ENCODE measurements at regions not wholly inside any gene's neighbourhood (a gene's known extent, or its start where the extent isn't known, plus 50 kb on each side); places are given as distances from the start of the nearest gene placed in this dataset.

GRCh38 chr12:107331912-107332311, 238.6 kb upstream of the CRY1 start:
- Histone ChIP-seq H3K36me3 (replicated peaks in 1 of 2; ENCODE audit: insufficient read depth in 1 of 2, low read depth in 2 of 2) (no peaks in the 10 kb centered on the region), H3K4me3 (no peak overlapping the region), H3K9me3 (no peaks in the 10 kb centered on the region), H3K27me3 (no peaks in the 10 kb centered on the region), H3K4me1 (no peaks in the 10 kb centered on the region), H3K27ac (no peak overlapping the region)
- ATAC-seq (no peak), DNase-seq (no peak)
- WGBS, 2 donors, result 50 to 52% methylated on average over 7 to 11 of the region's 11 CpGs
- intact Hi-C loops (cut with DNase I), result no loop called here
- TF ChIP-seq CTCF (IDR thresholded peaks at IDR 0.05) (no peak), POLR2A (IDR thresholded peaks at IDR 0.05) (no peak)

- no peaks in the 10 kb centered on the region for H3K4me1 ChIP-seq
- H3K9me3 ChIP-seq, result no peaks in the 10 kb centered on the region
- H3K36me3 ChIP-seq (replicated peaks in 1 of 2; ENCODE audit: insufficient read depth in 1 of 2, low read depth in 2 of 2), result no peaks in the 10 kb centered on the region
- DNase-seq, result no peak
- ATAC-seq, result no peak
- WGBS, 2 donors, result 72 to 77% methylated on average over 3 to 4 of the region's 4 CpGs
- H3K27me3 ChIP-seq, result no peaks in the 10 kb centered on the region
- H3K27ac ChIP-seq, result no peak overlapping the region
- H3K4me3 ChIP-seq, result no peak overlapping the region
- TF ChIP-seq POLR2A (IDR thresholded peaks at IDR 0.05), result no peak
- TF ChIP-seq CTCF (IDR thresholded peaks at IDR 0.05), result no peak
- intact Hi-C loops (cut with DNase I), result no loop called here
Observed at GRCh38 chr12:107332743-107333142, 239.4 kb upstream of the CRY1 start.

- no peak for ATAC-seq
- Histone ChIP-seq H3K36me3 (replicated peaks in 1 of 2; ENCODE audit: insufficient read depth in 1 of 2, low read depth in 2 of 2) (no peaks in the 10 kb centered on the region), H3K9me3 (no peaks in the 10 kb centered on the region), H3K4me3 (no peak overlapping the region), H3K27me3 (no peaks in the 10 kb centered on the region), H3K4me1 (no peaks in the 10 kb centered on the region), H3K27ac (no peak overlapping the region)
- intact Hi-C loops (cut with DNase I), result no loop called here
- no peak for DNase-seq
- TF ChIP-seq POLR2A (IDR thresholded peaks at IDR 0.05), result no peak
- no peak for TF ChIP-seq CTCF (IDR thresholded peaks at IDR 0.05)
- WGBS, 2 donors, result 68 to 69% methylated on average over 10 of the region's 10 CpGs
Observed at GRCh38 chr12:107335802-107336570, 242.6 kb upstream of the CRY1 start.

GRCh38 chr12:107336695-107337094, 243.3 kb upstream of the CRY1 start:
- no peak for ATAC-seq
- no peak overlapping the region for H3K27ac ChIP-seq
- H3K9me3 ChIP-seq, result no peaks in the 10 kb centered on the region

More at GRCh38 chr12:107336695-107337094, 243.3 kb upstream of the CRY1 start:
- no peaks in the 10 kb centered on the region for H3K27me3 ChIP-seq
- H3K36me3 ChIP-seq (replicated peaks in 1 of 2; ENCODE audit: insufficient read depth in 1 of 2, low read depth in 2 of 2), result no peaks in the 10 kb centered on the region
- intact Hi-C loops (cut with DNase I), result no loop called here
- TF ChIP-seq POLR2A (IDR thresholded peaks at IDR 0.05) (no peak), CTCF (IDR thresholded peaks at IDR 0.05) (no peak)
- no peak overlapping the region for H3K4me3 ChIP-seq
- no peaks in the 10 kb centered on the region for H3K4me1 ChIP-seq
- WGBS, 2 donors, result 47 to 62% methylated on average over 4 of the region's 4 CpGs
- DNase-seq, result no peak

Measured in body of pancreas (tissue), 4 donors.